ENCODE measurements at regions not wholly inside any gene's neighbourhood (a gene's known extent, or its start where the extent isn't known, plus 50 kb on each side); places are given as distances from the start of the nearest gene placed in this dataset.

- DNase-seq (ENCODE audit: low read depth, low spot score), result no peak
- in situ Hi-C loops (cut with HindIII; ENCODE audit: low sequenced_read_pairs), result no loop called here
- no peak overlapping the region for H3K4me3 ChIP-seq (ENCODE audit: low read depth, low read length)
- no peak for TF ChIP-seq CTCF (IDR thresholded peaks at IDR 0.05; ENCODE audit: low read depth, low read length)
Measured at GRCh38 chr1:87212431-87213134, 116.1 kb upstream of the LMO4 start.

GRCh38 chr1:87213135-87213515, 115.6 kb upstream of the LMO4 start:
- DNase-seq (ENCODE audit: low read depth, low spot score), result no peak
- H3K4me3 ChIP-seq (ENCODE audit: low read depth, low read length), result no peak overlapping the region
- in situ Hi-C loops (cut with HindIII; ENCODE audit: low sequenced_read_pairs), result no loop called here
- TF ChIP-seq CTCF (IDR thresholded peaks at IDR 0.05; ENCODE audit: low read depth, low read length), result no peak

DNA sequence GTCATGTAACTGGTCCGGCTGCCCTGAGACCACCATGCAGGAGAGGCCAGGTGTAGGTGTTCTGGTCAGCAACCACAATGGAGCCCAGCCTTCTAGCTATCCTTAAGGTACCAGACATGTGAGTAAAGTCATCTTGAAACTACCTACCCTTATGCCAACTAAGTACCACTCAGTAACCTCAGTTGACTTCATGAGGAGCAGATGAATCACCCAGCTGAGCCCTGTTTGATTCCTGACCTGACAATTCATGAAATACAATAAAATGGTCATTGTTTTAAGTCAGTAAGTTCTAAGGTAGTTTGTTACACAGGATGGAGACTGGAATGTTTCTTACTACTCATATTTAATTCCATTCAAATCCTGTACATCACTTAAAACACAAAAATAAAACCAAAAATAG, 113.1 kb upstream of the LMO4 start:
- H3K4me3 ChIP-seq (ENCODE audit: low read depth, low read length), result no peak overlapping the region
- DNase-seq (ENCODE audit: low read depth, low spot score), result no peak
- TF ChIP-seq CTCF (IDR thresholded peaks at IDR 0.05; ENCODE audit: low read depth, low read length), result no peak
- in situ Hi-C loops (cut with HindIII; ENCODE audit: low sequenced_read_pairs), result no loop called here

DNA sequence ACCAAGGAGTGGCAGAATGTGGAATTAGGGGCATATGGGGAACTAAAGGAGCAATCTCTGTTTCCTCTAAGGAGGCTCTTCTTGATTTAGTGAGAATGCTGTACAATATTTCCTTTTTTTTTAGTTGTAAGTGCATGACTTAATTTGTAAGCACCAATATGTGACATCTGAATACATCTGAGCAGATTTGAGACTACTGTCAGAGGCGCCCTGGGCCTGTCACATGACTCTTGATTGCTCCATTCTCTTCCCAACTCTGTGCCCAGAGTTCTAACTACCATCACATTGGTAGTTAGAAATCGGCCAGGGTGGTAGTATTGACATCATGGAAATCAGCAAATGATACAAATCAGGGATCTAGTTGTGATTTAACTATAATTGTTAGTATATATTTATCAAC, 110.1 kb upstream of the LMO4 start:
- no peak overlapping the region for H3K4me3 ChIP-seq (ENCODE audit: low read depth, low read length)
- DNase-seq (ENCODE audit: low read depth, low spot score), result no peak
- no peak for TF ChIP-seq CTCF (IDR thresholded peaks at IDR 0.05; ENCODE audit: low read depth, low read length)
- in situ Hi-C loops (cut with HindIII; ENCODE audit: low sequenced_read_pairs), result no loop called here

- no peak overlapping the region for H3K4me3 ChIP-seq (ENCODE audit: low read depth, low read length)
- no peak for DNase-seq (ENCODE audit: low read depth, low spot score)
- in situ Hi-C loops (cut with HindIII; ENCODE audit: low sequenced_read_pairs), result no loop called here
- TF ChIP-seq CTCF (IDR thresholded peaks at IDR 0.05; ENCODE audit: low read depth, low read length), result no peak
Measured at GRCh38 chr1:87219141-87219540, 109.5 kb upstream of the LMO4 start.

- no peak for TF ChIP-seq CTCF (IDR thresholded peaks at IDR 0.05; ENCODE audit: low read depth, low read length)
- in situ Hi-C loops (cut with HindIII; ENCODE audit: low sequenced_read_pairs), result no loop called here
- H3K4me3 ChIP-seq (ENCODE audit: low read depth, low read length), result no peak overlapping the region
- no peak for DNase-seq (ENCODE audit: low read depth, low spot score)
Measured at GRCh38 chr1:87219626-87220025, 109.1 kb upstream of the LMO4 start.
